ENCODE measurements at regions not wholly inside any gene's neighbourhood (a gene's known extent, or its start where the extent isn't known, plus 50 kb on each side); places are given as distances from the start of the nearest gene placed in this dataset.
"Not testable (repeated sequence)": the region's sequence is repeated elsewhere in the genome, so short reads cannot be mapped to it uniquely, and the experiment has no call there.

GRCh38 chr7:48992816-48993215 is 68.5 kb downstream of the CDC14C start:
- no peak for DNase-seq

GRCh38 chr7:49001610-49002033 is 77.3 kb downstream of the CDC14C start:
- peak; percentile 79 for DNase-seq

GRCh38 chr7:49010717-49011116 is 86.4 kb downstream of the CDC14C start:
- DNase-seq = no peak

GRCh38 chr7:49014870-49015269 is 90.5 kb downstream of the CDC14C start:
- DNase-seq = no peak

GRCh38 chr7:49020145-49020544 is 95.8 kb downstream of the CDC14C start:
- DNase-seq = no peak

GRCh38 chr7:49022448-49022847 is 98.1 kb downstream of the CDC14C start:
- no peak for DNase-seq

GRCh38 chr7:49023345-49024328 is 99.3 kb downstream of the CDC14C start:
- peak; percentile 88 for DNase-seq

- no peak for DNase-seq
Measured at GRCh38 chr7:49030221-49030620, 105.9 kb downstream of the CDC14C start.

- DNase-seq = not testable (repeated sequence)
Measured at GRCh38 chr7:49033140-49033539, 108.8 kb downstream of the CDC14C start.

GRCh38 chr7:49037346-49038210 is 113.2 kb downstream of the CDC14C start:
- DNase-seq = no peak

GRCh38 chr7:49038821-49039358 is 114.5 kb downstream of the CDC14C start:
- DNase-seq = no peak

GRCh38 chr7:49060743-49061142 is 136.4 kb downstream of the CDC14C start:
- no peak for DNase-seq

GRCh38 chr7:49074538-49074937 is 150.2 kb downstream of the CDC14C start:
- DNase-seq = no peak

- no peak for DNase-seq
Measured at GRCh38 chr7:49080896-49081475, 156.6 kb downstream of the CDC14C start.

- DNase-seq = no peak
Measured at GRCh38 chr7:49088017-49088416, 163.7 kb downstream of the CDC14C start.

- DNase-seq = no peak
Measured at GRCh38 chr7:49089717-49090116, 165.4 kb downstream of the CDC14C start.

- no peak for DNase-seq
Measured at GRCh38 chr7:49091089-49091488, 166.7 kb downstream of the CDC14C start.

GRCh38 chr7:49091519-49091918 is 167.2 kb downstream of the CDC14C start:
- DNase-seq = no peak

- DNase-seq = no peak
Measured at GRCh38 chr7:49093218-49093617, 168.9 kb downstream of the CDC14C start.

- no peak for DNase-seq
Measured at GRCh38 chr7:49094866-49095265, 170.5 kb downstream of the CDC14C start.

- DNase-seq = no peak
Measured at GRCh38 chr7:49099587-49100326, 175.4 kb downstream of the CDC14C start.

All from eye (tissue), 1 donor.